DOHH2 (cell line): ENCODE measurements at regions not wholly inside any gene's neighbourhood (a gene's known extent, or its start where the extent isn't known, plus 50 kb on each side); places are given as distances from the start of the nearest gene placed in this dataset.

ENCODE experiments used
- H3F3A ChIP-seq: fragments of 200-600 bp; sonication (generic), shearing (Covaris generic); 2 replicates; pipeline ENCODE4 v1.6.0; 2016; ENCODE audit warnings: antibody characterized with exemption, mild to moderate bottlenecking; ENCODE audit not compliant: control insufficient read depth, insufficient read depth
- H3K27ac ChIP-seq: fragments of 200-600 bp; sonication (generic); 2 replicates; pipeline ENCODE4 v1.5.1; 2014; ENCODE audit warnings: low read depth, mild to moderate bottlenecking, low read length, moderate library complexity
- H3K27me3 ChIP-seq: fragments of 200-600 bp; sonication (generic); 2 replicates; pipeline ENCODE4 v1.6.1; 2014; ENCODE audit warnings: mild to moderate bottlenecking, low read length, mixed read lengths; ENCODE audit not compliant: control insufficient read depth
- H3K36me3 ChIP-seq: fragments of 200-600 bp; sonication (generic); 2 replicates; pipeline ENCODE4 v1.6.1; 2014; ENCODE audit warnings: mild to moderate bottlenecking, low read length, moderate library complexity, mixed read lengths; ENCODE audit not compliant: control insufficient read depth
- H3K4me1 ChIP-seq: fragments of 200-600 bp; sonication (generic); 2 replicates; pipeline ENCODE4 v1.6.1; 2014; ENCODE audit warnings: mild to moderate bottlenecking, low read length, mixed read lengths; ENCODE audit not compliant: control insufficient read depth
- H3K4me2 ChIP-seq: fragments of 200-600 bp; sonication (generic); 2 replicates; pipeline ENCODE4 v1.6.0; 2014; ENCODE audit warnings: mild to moderate bottlenecking, low read length, moderate library complexity
- H3K4me3 ChIP-seq: fragments of 200-600 bp; sonication (generic); 2 replicates; pipeline ENCODE4 v1.5.1; 2014; ENCODE audit warnings: mild to moderate bottlenecking, low read length, mixed read lengths
- H3K79me2 ChIP-seq: fragments of 200-600 bp; sonication (generic); 2 replicates; pipeline ENCODE4 v1.6.1; 2014; ENCODE audit warnings: mild to moderate bottlenecking, low read length, mixed read lengths; ENCODE audit not compliant: control insufficient read depth
- H3K9me2 ChIP-seq: fragments of 200-600 bp; sonication (generic); replicated peaks from 2 replicates; pipeline ENCODE4 v1.6.1; 2014; ENCODE audit warnings: mild to moderate bottlenecking, low read length, mixed read lengths; ENCODE audit not compliant: control insufficient read depth
- H3K9me3 ChIP-seq: fragments of 200-600 bp; sonication (generic); 2 replicates; pipeline ENCODE4 v1.6.1; 2014; ENCODE audit warnings: antibody characterized with exemption, low read length, mixed read lengths; ENCODE audit not compliant: control insufficient read depth, insufficient read depth
- H4K20me1 ChIP-seq: fragments of 200-600 bp; sonication (generic); 2 replicates; pipeline ENCODE4 v1.6.0; 2014; ENCODE audit warnings: low read depth, mild to moderate bottlenecking, antibody characterized with exemption, low read length, moderate library complexity; ENCODE audit not compliant: control insufficient read depth, insufficient read depth
- EZH2phosphoT487 ChIP-seq: fragments of 200-600 bp; sonication (generic); IDR thresholded peaks from 2 replicates; pipeline ENCODE4 v1.6.1; 2017; ENCODE audit warnings: borderline replicate concordance, mild to moderate bottlenecking, antibody characterized with exemption, low read length, moderate library complexity, mixed read lengths
- TF ChIP-seq, protein P1 (sequence below): fragments of 200-600 bp; sonication (generic); IDR thresholded peaks from one replicate; pipeline ENCODE4 v1.5.1; 2014; ENCODE audit warnings: antibody characterized with exemption, mild to moderate bottlenecking, low read depth, low read length; ENCODE audit not compliant: poor library complexity, severe bottlenecking

DNA sequence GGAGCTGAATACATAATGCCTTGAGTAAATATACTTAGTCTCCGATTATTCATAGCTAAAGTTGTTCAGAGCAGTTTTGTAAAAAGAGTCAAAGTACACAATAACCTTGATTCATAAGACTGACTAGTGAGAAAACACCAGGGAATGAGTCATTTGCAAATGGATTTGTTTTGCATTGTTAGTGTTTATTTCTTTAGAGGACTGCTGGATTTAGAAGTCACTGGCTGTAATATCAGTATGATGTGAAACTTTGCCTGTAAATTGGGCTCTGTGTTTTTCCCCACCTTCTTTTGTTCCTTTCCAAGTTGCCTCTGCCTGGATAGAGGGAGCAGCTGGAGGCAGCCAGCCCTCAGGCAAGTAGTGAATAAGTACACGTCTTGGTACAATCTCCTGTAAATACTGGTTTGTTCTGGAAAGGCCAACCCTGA lies 474.7 kb downstream of the NUF2 start:
- no peaks in the 10 kb centered on the region for H3K9me3 ChIP-seq
- no peak overlapping the region for H3K4me3 ChIP-seq
- H3K4me2 ChIP-seq: no peak overlapping the region
- no peaks in the 10 kb centered on the region for H3K36me3 ChIP-seq
- no peaks in the 10 kb centered on the region for H3K9me2 ChIP-seq
- H3K27me3 ChIP-seq: no peaks in the 10 kb centered on the region
- TF ChIP-seq, protein P1, sequence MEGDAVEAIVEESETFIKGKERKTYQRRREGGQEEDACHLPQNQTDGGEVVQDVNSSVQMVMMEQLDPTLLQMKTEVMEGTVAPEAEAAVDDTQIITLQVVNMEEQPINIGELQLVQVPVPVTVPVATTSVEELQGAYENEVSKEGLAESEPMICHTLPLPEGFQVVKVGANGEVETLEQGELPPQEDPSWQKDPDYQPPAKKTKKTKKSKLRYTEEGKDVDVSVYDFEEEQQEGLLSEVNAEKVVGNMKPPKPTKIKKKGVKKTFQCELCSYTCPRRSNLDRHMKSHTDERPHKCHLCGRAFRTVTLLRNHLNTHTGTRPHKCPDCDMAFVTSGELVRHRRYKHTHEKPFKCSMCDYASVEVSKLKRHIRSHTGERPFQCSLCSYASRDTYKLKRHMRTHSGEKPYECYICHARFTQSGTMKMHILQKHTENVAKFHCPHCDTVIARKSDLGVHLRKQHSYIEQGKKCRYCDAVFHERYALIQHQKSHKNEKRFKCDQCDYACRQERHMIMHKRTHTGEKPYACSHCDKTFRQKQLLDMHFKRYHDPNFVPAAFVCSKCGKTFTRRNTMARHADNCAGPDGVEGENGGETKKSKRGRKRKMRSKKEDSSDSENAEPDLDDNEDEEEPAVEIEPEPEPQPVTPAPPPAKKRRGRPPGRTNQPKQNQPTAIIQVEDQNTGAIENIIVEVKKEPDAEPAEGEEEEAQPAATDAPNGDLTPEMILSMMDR: no peak
- no peak for TF ChIP-seq EZH2phosphoT487
- no peaks in the 10 kb centered on the region for H3K79me2 ChIP-seq
- no peaks in the 10 kb centered on the region for H3K4me1 ChIP-seq
- H3K27ac ChIP-seq: no peak overlapping the region
- H4K20me1 ChIP-seq: no peaks in the 10 kb centered on the region
- H3F3A ChIP-seq: no peaks in the 10 kb centered on the region

DNA sequence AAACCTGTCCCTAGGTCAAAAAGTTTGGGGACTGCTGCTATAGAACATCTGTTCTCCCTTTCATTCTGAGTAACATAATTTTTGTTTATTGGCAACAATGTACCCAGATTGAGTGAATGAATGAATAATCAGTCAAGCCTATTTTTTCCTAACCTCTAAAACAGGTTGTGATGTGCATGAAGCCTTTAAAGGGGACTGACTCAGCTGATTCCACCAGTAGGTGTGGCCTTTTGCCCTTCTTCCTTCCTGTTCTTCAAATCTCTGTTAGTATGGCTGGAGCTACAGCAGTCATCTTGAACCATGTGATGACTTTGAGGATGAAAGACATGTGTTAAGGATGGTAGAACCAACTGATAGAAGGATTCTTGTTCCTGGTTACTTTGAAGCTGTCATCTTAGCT lies 476.1 kb downstream of the NUF2 start:
- TF ChIP-seq, protein P1: no peak
- Histone ChIP-seq H4K20me1 (no peaks in the 10 kb centered on the region), H3K27me3 (no peaks in the 10 kb centered on the region), H3K36me3 (no peaks in the 10 kb centered on the region), H3F3A (no peaks in the 10 kb centered on the region), H3K4me3 (no peak overlapping the region), H3K79me2 (no peaks in the 10 kb centered on the region), H3K4me1 (no peaks in the 10 kb centered on the region), H3K9me3 (no peaks in the 10 kb centered on the region), H3K27ac (no peak overlapping the region), H3K9me2 (no peaks in the 10 kb centered on the region), H3K4me2 (no peak overlapping the region)

DNA sequence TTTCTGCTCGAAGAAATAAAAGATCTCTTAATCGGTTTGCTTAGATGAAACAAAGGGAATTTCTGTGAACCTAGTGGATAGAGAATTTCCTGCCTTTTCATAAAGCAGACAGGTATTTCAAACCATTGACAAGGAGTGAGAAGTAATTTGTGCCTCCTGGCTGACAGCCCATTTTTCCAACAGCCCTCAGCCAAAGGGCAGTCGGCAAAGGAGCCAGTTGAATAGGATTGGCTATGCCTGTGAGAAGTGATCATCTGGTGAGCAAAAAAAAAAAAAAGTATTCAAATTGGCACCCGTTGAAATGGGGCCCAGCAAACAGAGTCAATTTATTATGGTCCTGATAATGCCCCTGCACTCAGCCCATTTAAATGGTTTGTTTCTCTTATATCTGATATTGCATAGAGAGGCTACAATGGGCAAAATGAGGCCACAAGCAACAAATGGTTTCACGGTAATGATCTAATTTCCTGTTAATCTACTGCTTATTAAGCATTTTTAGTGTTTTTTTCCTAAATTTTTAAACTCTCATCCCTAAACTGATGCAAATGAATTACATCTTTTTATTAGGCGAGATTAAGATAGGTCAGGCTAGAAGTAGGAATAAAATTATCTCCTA lies 477.5 kb downstream of the NUF2 start:
- no peaks in the 10 kb centered on the region for H3K36me3 ChIP-seq
- no peaks in the 10 kb centered on the region for H4K20me1 ChIP-seq
- no peak overlapping the region for H3K27ac ChIP-seq
- H3F3A ChIP-seq: no peaks in the 10 kb centered on the region
- H3K27me3 ChIP-seq: no peaks in the 10 kb centered on the region
- H3K4me3 ChIP-seq: no peak overlapping the region
- H3K9me2 ChIP-seq: no peaks in the 10 kb centered on the region
- H3K79me2 ChIP-seq: no peaks in the 10 kb centered on the region
- H3K4me1 ChIP-seq: no peaks in the 10 kb centered on the region
- TF ChIP-seq EZH2phosphoT487: no peak
- TF ChIP-seq, protein P1: no peak
- H3K9me3 ChIP-seq: no peaks in the 10 kb centered on the region
- no peak overlapping the region for H3K4me2 ChIP-seq
